ENCODE measurements at regions not wholly inside any gene's neighbourhood (a gene's known extent, or its start where the extent isn't known, plus 50 kb on each side); places are given as distances from the start of the nearest gene placed in this dataset.

DNA sequence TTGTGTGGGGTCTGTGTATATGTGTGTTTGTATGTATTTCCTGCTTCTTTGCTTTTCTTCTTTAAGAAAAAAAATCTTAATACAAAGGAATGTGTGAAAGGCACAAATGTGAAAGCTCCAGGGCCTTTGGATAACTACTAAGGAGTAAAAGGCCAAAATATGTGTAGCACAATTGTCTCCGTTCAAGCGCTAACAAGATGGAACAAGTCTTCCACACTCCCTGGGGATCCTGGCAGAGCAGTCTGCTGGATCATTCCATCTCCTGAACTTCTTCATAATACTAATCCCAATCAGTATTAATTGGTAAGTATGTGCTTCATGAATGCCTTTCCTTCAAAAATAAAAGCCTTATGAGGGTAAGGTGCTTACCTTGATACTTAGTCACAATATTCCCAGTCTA, 462.5 kb upstream of the TBX3 start:
- no peak for DNase-seq (ENCODE audit: insufficient read length, low spot score)
- no peak for TF ChIP-seq POLR2A (IDR thresholded peaks at IDR 0.05; ENCODE audit: low read depth, low read length)
- no peak for FAIRE-seq

DNA sequence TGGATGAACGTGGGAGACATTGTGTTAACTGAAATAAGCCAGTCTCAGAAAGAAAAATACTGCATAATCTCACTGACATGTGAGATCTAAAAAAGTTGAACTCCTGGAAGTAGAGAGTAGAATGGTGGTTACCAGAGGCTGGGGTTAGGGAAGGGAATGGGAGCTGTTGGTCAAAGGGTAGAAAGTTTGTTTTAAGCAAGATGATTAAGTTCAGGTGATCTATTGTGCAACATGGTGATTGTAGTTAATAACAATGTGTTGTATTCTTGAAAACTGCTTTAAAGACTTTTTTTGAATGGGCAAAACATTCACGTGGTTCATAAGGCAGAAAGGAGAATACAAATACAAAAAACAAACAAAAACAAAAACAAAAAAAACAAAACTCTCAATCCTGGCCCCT, 460.4 kb upstream of the TBX3 start:
- DNase-seq (ENCODE audit: insufficient read length, low spot score) (no peak), FAIRE-seq (no peak)
- TF ChIP-seq POLR2A (IDR thresholded peaks at IDR 0.05; ENCODE audit: low read depth, low read length) = no peak

- DNase-seq (ENCODE audit: insufficient read length, low spot score) (no peak), FAIRE-seq (no peak)
- no peak for TF ChIP-seq POLR2A (IDR thresholded peaks at IDR 0.05; ENCODE audit: low read depth, low read length)
These were observed 457.1 kb upstream of the TBX3 start for GRCh38 chr12:115140981-115141655.

DNA sequence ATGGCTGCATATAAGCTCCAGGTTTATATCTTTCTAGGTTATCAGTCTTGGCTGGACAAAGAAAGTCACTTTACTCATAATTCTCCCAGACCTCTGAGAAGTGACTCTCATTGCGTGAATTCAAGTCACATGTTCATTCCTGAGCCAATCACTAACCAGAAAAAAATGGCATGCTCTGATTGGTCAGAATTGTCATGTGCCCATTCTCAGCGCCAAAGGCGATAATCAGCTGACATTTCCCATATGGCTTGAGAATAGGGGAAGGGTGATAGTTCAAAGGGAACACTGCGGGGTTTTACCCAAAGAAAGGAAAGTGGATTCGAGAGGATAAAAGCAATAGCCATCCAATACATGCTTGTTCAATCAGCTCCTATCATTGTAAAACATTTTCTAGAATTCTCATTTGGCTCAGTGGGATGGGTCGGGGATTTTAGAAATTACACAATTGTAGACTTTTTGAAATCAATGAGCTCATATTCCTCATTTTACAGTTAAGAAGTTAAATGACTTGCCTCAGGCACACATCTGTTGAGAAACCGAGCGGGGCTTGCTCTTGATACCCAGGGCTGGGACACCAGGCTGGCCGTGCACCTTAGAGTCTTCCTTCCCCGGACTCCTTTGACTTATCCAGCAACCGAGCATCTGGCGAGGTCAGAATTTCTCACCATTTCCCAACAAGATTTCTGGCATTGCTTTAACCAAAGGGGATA, 454.0 kb upstream of the TBX3 start:
- no peak for TF ChIP-seq POLR2A (IDR thresholded peaks at IDR 0.05; ENCODE audit: low read depth, low read length)
- FAIRE-seq (no peak), DNase-seq (ENCODE audit: insufficient read length, low spot score) (no peak)

- DNase-seq (ENCODE audit: insufficient read length, low spot score) (no peak), FAIRE-seq (no peak)
- no peak for TF ChIP-seq POLR2A (IDR thresholded peaks at IDR 0.05; ENCODE audit: low read depth, low read length)
These were observed 451.8 kb upstream of the TBX3 start for GRCh38 chr12:115135800-115136211.

DNA sequence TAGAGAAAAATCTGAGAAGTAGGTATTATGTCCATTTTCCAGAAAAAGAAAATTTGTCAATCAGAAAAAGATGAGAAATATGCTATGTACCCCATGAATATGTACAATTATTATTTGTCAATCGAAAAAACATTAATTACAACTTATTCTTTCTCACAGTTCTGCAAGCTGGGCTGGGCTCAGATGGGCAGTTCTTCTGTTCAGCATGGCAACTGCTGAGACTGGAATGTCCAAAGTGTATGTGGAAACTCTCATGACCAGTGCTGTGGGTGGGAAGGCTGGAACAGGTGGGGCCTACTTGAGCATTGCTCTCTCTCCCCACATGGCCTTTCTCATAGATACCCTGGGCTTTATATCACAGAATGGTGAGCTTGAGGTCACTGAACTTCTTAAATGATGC, 450.3 kb upstream of the TBX3 start:
- no peak for FAIRE-seq
- no peak for DNase-seq (ENCODE audit: insufficient read length, low spot score)
- TF ChIP-seq POLR2A (IDR thresholded peaks at IDR 0.05; ENCODE audit: low read depth, low read length) = no peak

DNA sequence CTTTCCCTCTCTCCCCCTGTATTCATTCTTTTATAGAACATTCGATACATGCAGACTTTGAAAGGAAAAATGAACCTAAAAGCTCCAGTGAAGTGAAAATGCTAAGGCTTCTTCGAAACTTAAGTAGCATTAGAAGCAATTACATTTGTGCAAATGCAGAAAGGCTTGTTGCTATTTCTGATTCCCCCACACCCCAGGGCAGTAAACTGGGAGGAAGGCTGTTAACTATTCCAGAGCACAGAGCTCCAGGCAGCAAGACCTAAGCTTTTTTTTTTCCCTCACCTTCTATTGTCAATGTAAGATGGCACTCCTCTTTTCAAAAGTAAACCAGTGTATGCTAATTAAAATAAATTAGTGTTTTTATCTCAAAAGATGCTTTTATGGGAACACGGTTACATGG, 448.9 kb upstream of the TBX3 start:
- FAIRE-seq = no peak
- no peak for DNase-seq (ENCODE audit: insufficient read length, low spot score)
- TF ChIP-seq POLR2A (IDR thresholded peaks at IDR 0.05; ENCODE audit: low read depth, low read length) = no peak

DNA sequence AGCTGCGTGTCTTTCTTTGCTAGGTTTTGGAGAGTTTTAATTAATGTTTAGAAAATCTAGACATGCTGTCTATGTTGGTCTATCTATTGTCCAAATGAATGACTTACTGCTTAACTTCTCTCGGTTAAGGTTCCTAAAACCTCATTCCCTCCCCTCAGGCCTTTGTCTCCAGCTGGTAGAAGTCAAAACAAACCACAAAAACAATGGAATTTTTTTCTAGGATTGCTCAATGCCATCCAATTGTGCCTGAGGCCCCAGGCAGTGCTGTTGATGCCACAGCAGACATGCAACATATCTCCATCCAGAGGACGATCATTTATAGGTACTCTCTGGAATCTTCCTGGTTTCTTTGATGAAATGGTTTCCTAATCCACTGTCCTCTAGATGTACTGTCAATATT, 448.2 kb upstream of the TBX3 start:
- TF ChIP-seq POLR2A (IDR thresholded peaks at IDR 0.05; ENCODE audit: low read depth, low read length) = no peak
- FAIRE-seq = peak; percentile 88
- DNase-seq (ENCODE audit: insufficient read length, low spot score) = no peak

DNA sequence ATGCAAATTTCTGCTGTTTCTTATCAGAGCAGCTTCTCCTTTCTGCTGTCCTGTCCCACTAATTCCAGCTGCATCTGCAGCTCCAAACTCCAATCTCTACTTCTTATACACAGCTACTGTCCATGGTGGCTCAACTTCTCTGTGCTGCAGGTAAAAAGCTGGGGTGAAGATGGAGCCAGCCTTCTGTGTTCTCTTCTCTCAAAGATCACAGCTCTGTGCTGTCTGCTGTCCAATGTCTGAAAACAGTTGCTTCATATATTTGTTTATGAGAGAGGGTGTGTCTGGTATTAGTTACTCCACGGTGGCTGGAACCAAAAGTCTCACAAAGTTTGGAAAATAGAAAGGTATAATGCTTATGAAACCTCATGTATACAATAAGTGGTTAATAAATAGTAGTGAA, 445.8 kb upstream of the TBX3 start:
- FAIRE-seq (no peak), DNase-seq (ENCODE audit: insufficient read length, low spot score) (no peak)
- TF ChIP-seq POLR2A (IDR thresholded peaks at IDR 0.05; ENCODE audit: low read depth, low read length) = no peak

- no peak for TF ChIP-seq POLR2A (IDR thresholded peaks at IDR 0.05; ENCODE audit: low read depth, low read length)
These were observed 437.1 kb upstream of the TBX3 start for GRCh38 chr12:115121053-115121452.

DNA sequence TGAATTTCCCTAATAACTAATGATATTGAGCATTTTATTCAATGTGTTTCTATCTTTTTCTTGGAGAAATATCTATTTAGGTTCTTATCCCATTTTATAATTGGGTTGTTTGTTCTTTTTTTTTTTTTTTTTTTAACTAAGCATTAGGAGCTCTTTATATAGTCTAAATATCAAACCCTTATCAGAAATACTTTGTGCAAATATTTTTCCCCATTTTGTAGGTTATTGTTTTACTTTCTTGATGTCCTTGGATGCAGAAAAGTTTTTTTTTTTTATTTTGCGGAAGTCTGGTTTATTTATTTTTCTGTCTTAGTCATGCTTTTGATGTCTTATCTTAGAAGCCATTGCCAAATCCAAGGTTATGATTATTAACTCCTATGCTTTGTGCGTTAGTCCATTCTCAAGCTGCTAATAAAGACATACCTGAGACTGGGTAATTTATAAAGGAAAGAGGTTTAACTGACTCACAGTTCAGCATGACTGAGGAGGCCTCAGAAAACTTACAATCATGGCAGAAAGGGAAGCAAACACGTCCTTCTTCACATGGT, 434.3 kb upstream of the TBX3 start:
- no peak for FAIRE-seq
- TF ChIP-seq POLR2A (IDR thresholded peaks at IDR 0.05; ENCODE audit: low read depth, low read length) = no peak

More at GRCh38 chr12:115121053-115121452, 437.1 kb upstream of the TBX3 start:
- DNase-seq (ENCODE audit: insufficient read length, low spot score) (no peak), FAIRE-seq (no peak)

DNA sequence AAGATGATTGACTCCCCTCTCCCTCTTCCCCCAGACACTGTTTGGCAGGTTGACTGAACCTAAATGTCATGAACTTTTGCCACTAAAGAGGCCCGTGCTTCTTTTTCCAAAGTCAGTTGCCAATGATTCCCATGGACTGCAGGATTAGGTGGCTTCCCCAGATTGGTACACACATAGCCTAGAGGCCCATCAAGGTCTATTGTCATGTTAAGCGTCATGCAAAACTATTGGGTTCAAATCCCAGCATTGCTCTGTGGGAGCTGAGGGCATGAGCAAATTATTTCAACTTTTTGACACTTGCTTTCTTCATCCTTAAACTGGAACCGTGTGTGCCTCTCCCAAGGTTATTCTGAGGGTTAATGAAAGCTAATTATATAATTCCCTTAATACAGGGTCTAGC, 430.2 kb upstream of the TBX3 start:
- FAIRE-seq (no peak), DNase-seq (ENCODE audit: insufficient read length, low spot score) (no peak)
- no peak for TF ChIP-seq POLR2A (IDR thresholded peaks at IDR 0.05; ENCODE audit: low read depth, low read length)

More for the DNA sequence above, 434.3 kb upstream of the TBX3 start:
- DNase-seq (ENCODE audit: insufficient read length, low spot score) = no peak

GRCh38 chr12:115109863-115110262, 425.9 kb upstream of the TBX3 start:
- TF ChIP-seq POLR2A (IDR thresholded peaks at IDR 0.05; ENCODE audit: low read depth, low read length) = no peak
- no peak for DNase-seq (ENCODE audit: insufficient read length, low spot score)
- FAIRE-seq = no peak

DNA sequence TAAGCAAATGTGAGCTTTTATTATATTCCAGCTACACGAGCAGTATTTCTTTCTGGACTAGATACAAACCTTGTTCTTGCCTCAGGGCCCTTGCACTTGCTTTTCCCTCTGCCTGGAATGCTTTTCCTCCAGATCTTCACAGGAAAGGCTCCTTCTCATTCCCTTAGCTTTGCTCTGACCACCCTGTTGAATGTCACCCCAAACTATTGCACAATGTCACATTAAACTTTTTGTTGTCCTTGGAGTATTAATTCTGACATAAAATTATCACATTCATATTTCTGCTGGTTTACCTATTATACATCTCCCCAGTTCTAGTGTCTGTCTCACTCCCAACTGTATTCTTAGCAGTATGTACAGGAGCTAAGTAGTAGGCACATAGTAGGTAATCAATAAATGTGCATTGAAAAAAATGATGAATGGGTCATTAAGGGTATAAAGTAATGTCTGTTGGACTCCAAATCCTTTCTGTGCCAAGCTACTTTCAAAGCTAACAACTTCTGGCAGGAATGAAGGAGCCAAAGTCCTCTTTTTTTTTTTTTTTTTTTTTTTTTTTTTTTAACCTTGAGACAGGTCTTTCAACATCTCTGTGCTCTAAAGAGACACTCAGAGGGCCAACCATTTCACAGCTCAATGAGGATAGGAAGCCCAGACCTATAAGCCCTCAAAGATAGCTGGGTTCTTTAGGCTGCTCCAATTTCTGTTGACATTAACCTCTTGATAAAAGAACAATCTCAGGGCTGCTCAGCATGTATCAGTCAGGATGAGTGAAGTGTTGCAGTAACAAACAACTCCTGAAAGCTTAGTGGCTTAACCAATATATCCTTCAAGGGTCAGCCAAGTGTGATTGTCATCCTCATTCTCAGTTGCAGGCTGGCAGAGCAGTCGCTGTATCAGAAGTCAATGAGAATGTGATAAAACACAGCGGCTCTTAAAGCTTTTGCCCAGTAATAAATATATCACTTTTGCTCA, 424.4 kb upstream of the TBX3 start:
- FAIRE-seq (no peak), DNase-seq (ENCODE audit: insufficient read length, low spot score) (no peak)
- no peak for TF ChIP-seq POLR2A (IDR thresholded peaks at IDR 0.05; ENCODE audit: low read depth, low read length)

Data from H54 (cell line).